Epithelial cell of esophagus (primary cell): ENCODE measurements at regions not wholly inside any gene's neighbourhood (a gene's known extent, or its start where the extent isn't known, plus 50 kb on each side); places are given as distances from the start of the nearest gene placed in this dataset.
"Not testable (repeated sequence)": the region's sequence is repeated elsewhere in the genome, so short reads cannot be mapped to it uniquely, and the experiment has no call there.

ENCODE experiments used
- DNase-seq: peaks from one replicate; pipeline ENCODE4 v3.0.0; 2010; ENCODE audit warnings: low read depth
- H3K4me3 ChIP-seq: 2 replicates; pipeline ENCODE4 v1.5.1; 2011; ENCODE audit warnings: mild to moderate bottlenecking, low read length, control low read depth
- TF ChIP-seq, protein P1 (sequence below): IDR thresholded peaks from 2 replicates; pipeline ENCODE4 v1.5.1; 2011; ENCODE audit warnings: low read depth, mild to moderate bottlenecking, low read length, control low read depth, inconsistent platforms; ENCODE audit not compliant: insufficient read depth; ENCODE audit errors: missing control alignments

DNA sequence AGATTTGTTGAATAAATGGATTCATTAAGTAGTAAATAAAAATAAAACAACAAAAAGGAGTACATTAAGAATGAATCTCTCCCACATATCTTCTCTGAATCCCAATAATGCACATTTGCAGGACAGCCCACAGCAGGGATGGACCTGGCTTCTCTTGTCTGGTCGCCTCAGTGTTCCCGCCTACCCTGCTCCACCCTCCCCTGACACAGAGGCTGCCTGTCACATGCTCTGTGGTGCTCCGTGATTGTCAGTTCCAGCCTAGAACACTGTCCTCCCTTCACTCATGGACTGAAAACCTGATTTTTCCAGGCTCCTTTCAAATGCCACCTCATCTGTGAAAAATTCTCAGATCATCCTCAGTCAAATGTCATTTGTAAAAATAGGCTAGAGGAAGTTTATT, 94.5 kb upstream of the GPR12 start:
- TF ChIP-seq, protein P1, sequence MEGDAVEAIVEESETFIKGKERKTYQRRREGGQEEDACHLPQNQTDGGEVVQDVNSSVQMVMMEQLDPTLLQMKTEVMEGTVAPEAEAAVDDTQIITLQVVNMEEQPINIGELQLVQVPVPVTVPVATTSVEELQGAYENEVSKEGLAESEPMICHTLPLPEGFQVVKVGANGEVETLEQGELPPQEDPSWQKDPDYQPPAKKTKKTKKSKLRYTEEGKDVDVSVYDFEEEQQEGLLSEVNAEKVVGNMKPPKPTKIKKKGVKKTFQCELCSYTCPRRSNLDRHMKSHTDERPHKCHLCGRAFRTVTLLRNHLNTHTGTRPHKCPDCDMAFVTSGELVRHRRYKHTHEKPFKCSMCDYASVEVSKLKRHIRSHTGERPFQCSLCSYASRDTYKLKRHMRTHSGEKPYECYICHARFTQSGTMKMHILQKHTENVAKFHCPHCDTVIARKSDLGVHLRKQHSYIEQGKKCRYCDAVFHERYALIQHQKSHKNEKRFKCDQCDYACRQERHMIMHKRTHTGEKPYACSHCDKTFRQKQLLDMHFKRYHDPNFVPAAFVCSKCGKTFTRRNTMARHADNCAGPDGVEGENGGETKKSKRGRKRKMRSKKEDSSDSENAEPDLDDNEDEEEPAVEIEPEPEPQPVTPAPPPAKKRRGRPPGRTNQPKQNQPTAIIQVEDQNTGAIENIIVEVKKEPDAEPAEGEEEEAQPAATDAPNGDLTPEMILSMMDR, result no peak
- DNase-seq, result no peak
- no peak overlapping the region for H3K4me3 ChIP-seq

DNA sequence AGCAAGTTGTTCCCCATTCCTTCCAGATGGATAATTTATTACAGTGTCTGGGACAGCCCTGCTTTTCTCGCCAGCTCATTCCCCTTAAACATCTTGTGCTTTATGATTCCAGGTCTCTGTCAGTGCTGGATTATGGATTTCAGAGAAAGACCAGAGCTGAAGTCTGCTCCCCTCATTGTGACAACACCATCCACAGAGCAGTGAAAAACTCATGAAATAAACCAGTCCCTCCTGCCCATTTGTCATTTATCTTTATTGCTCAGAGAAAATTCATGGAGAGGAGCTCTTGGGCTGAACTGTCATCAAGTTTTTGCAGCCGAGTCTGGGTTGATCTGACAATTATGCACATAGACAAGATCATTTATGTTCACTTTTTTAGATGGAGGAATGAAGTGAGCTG, 92.7 kb upstream of the GPR12 start:
- TF ChIP-seq, protein P1, result no peak
- no peak for DNase-seq
- no peak overlapping the region for H3K4me3 ChIP-seq

- DNase-seq, result no peak
- no peak overlapping the region for H3K4me3 ChIP-seq
- TF ChIP-seq, protein P1, result no peak
Observed at GRCh38 chr13:26847281-26847680, 86.7 kb upstream of the GPR12 start.

GRCh38 chr13:26845063-26845462, 84.5 kb upstream of the GPR12 start:
- not testable (repeated sequence) for DNase-seq, H3K4me3 ChIP-seq

DNA sequence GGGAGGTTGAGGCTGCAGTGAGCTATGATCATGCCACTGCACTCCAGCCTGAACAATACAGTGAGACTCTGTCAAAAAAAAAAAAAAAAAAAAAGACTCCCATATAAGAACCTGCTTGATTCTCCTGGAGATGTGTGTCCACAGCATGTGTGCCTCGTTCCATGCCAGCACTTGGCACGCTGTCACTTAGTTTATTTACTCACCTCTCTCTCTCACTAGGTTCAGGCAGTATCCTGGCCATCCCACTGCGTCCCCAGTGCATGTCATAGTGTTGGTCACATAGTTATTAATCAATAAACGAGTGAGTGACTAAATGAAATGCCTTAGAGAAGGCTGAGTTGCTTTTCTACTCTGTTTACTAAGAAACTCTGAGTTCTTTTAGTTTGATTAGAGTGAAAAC, 79.1 kb upstream of the GPR12 start:
- no peak overlapping the region for H3K4me3 ChIP-seq
- TF ChIP-seq, protein P1, result no peak
- DNase-seq, result no peak

DNA sequence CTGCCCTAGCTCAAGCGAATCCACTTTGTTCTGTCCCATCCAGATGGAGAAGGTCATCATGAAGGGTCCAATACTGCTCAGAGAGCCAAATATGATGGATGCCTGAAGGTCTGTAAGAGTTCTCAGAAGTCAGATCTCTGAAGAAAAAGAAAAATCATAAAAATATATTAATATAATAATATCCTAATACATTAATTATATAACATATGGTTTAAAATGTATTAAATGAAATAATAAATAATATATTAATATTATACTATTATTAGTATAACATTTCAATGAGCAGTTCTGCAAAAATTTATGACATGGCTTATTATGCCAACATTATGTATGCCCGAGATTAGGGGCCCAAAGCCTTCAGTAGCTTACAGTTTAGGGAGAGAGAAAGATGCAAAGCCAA, 78.2 kb upstream of the GPR12 start:
- DNase-seq, result no peak
- TF ChIP-seq, protein P1, result no peak

GRCh38 chr13:26837997-26838396, 77.4 kb upstream of the GPR12 start:
- TF ChIP-seq, protein P1, result no peak
- no peak overlapping the region for H3K4me3 ChIP-seq
- DNase-seq, result peak; percentile 1

More for the DNA sequence above, 78.2 kb upstream of the GPR12 start:
- no peak overlapping the region for H3K4me3 ChIP-seq

GRCh38 chr13:26837102-26837501, 76.5 kb upstream of the GPR12 start:
- no peak for DNase-seq
- TF ChIP-seq, protein P1, result no peak
- no peak overlapping the region for H3K4me3 ChIP-seq
